ENCODE measurements at regions not wholly inside any gene's neighbourhood (a gene's known extent, or its start where the extent isn't known, plus 50 kb on each side); places are given as distances from the start of the nearest gene placed in this dataset.

DNA sequence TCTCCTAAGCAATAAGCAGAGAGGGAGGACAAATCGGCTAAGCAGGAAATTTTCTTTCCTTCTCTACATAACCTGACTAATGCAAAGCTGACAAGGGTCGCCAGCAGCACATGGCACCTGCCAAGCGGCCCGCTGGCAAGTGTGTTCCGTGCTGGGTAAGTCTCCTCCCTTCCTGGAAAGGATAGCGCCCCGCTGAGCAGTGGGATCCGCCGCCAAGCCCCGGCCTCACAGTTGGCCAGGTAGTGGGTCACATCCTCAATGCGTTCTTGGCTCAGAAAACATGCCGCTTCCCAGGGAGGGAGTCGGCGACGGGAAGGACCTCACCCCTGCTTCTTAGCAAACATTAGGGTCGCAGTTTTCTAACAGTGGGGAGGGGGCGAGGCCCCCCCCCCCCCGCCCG lies 488.9 kb upstream of the NUPR2 start:
- Histone ChIP-seq H3K4me1 (no peaks in the 10 kb centered on the region), H3K36me3 (no peaks in the 10 kb centered on the region), H3K27ac (no peak overlapping the region), H3K4me3 (no peak overlapping the region), H3K27me3 (no peaks in the 10 kb centered on the region), H3K9me3 (peaks cover 0 to 21% of the 10 kb centered on the region in 2 donors)
- DNase-seq = no peak
- WGBS, 2 donors (ENCODE audit: low coverage in 1 of 2) = 74% methylated on average over 19 of the region's 19 CpGs; no CpG with 5 or more reads in 1 of the 2 donors
- in situ Hi-C loops (cut with MboI; ENCODE audit: low pct_ligation_motif_present in 1 of 4, low pct_unique_long_range_greater_than_20kb in 1 of 4, low sequenced_read_pairs in 3 of 4) (no loop called here), intact Hi-C loops (cut with DNase I; ENCODE audit: low total_unique reads) (no loop called here)
- TF ChIP-seq POLR2A (IDR thresholded peaks at IDR 0.05) = no peak
- TF ChIP-seq, protein P1, sequence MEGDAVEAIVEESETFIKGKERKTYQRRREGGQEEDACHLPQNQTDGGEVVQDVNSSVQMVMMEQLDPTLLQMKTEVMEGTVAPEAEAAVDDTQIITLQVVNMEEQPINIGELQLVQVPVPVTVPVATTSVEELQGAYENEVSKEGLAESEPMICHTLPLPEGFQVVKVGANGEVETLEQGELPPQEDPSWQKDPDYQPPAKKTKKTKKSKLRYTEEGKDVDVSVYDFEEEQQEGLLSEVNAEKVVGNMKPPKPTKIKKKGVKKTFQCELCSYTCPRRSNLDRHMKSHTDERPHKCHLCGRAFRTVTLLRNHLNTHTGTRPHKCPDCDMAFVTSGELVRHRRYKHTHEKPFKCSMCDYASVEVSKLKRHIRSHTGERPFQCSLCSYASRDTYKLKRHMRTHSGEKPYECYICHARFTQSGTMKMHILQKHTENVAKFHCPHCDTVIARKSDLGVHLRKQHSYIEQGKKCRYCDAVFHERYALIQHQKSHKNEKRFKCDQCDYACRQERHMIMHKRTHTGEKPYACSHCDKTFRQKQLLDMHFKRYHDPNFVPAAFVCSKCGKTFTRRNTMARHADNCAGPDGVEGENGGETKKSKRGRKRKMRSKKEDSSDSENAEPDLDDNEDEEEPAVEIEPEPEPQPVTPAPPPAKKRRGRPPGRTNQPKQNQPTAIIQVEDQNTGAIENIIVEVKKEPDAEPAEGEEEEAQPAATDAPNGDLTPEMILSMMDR (IDR thresholded peaks at IDR 0.05) = no peak
- no peak for TF ChIP-seq POLR2AphosphoS5 (IDR thresholded peaks at IDR 0.05)
- TF ChIP-seq EP300 (IDR thresholded peaks at IDR 0.05; ENCODE audit: low read depth) = no peak

DNA sequence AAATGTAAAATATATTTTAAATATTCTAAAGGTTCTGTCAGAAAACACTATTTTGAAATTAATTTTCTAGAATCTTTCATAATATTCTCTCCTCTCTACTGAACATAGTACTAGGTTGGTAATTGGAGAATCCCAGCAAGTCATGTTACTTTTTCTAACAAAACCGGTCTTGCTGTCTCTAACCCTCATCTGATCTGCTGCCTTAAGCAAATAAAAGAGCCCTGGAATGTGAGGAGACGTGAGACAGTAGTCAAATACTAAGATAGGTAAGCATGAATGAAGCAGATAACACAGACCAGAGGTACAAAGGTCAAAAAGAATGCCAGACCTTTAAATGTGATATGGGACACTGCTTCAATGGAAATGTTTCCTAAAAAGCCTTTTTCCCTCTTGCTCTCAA lies 462.4 kb upstream of the NUPR2 start:
- no peaks in the 10 kb centered on the region for H3K27me3 ChIP-seq
- TF ChIP-seq POLR2AphosphoS5 (IDR thresholded peaks at IDR 0.05) (no peak), EP300 (IDR thresholded peaks at IDR 0.05; ENCODE audit: low read depth) (no peak), POLR2A (IDR thresholded peaks at IDR 0.05) (no peak)
- TF ChIP-seq, protein P1 (IDR thresholded peaks at IDR 0.05) = no peak
- DNase-seq = no peak
- 38 to 41% methylated on average over 2 of the region's 2 CpGs for WGBS, 2 donors (ENCODE audit: low coverage in 1 of 2)
- no peak overlapping the region for H3K4me3 ChIP-seq
- H3K9me3 ChIP-seq = peaks cover 3 to 12% of the 10 kb centered on the region in 2 donors
- no peaks in the 10 kb centered on the region for H3K36me3 ChIP-seq
- in situ Hi-C loops (cut with MboI; ENCODE audit: low pct_ligation_motif_present in 1 of 4, low pct_unique_long_range_greater_than_20kb in 1 of 4, low sequenced_read_pairs in 3 of 4) (loop anchor here in 2 of 4 donors (10.0 to 25.0 kb wide), 2 partner anchors 54 to 109 kb away; no protein-coding TSS in a partner anchor), intact Hi-C loops (cut with DNase I; ENCODE audit: low total_unique reads) (no loop called here)
- no peak overlapping the region for H3K27ac ChIP-seq
- no peaks in the 10 kb centered on the region for H3K4me1 ChIP-seq

DNA sequence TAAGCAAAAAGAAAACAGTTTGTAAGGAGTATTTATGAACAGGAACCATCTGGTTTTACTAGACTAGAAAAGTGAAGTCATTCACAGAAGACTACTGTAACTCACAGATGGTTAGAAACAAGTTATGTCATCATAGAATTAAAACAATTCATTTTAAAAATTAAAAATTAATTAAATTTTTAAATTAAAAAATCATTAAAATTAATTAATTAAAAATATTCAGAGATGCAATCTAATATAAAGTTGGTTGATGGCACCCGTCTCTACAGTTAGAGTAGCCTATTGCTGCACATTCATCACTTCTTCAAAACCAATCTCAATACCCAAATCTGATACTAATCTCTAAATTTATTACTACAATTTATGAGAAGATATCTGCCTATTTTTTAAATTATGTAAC lies 454.8 kb upstream of the NUPR2 start:
- H3K36me3 ChIP-seq = no peaks in the 10 kb centered on the region
- H3K27me3 ChIP-seq = no peaks in the 10 kb centered on the region
- WGBS, 2 donors (ENCODE audit: low coverage in 1 of 2) = 57 to 79% methylated on average over 1 of the region's 1 CpG
- H3K4me3 ChIP-seq = no peak overlapping the region
- H3K4me1 ChIP-seq = no peaks in the 10 kb centered on the region
- no peak overlapping the region for H3K27ac ChIP-seq
- H3K9me3 ChIP-seq = peaks cover 5 to 20% of the 10 kb centered on the region in 2 donors
- no peak for DNase-seq
- TF ChIP-seq, protein P1 (IDR thresholded peaks at IDR 0.05) = no peak
- no peak for TF ChIP-seq EP300 (IDR thresholded peaks at IDR 0.05; ENCODE audit: low read depth)
- in situ Hi-C loops (cut with MboI; ENCODE audit: low pct_ligation_motif_present in 1 of 4, low pct_unique_long_range_greater_than_20kb in 1 of 4, low sequenced_read_pairs in 3 of 4) (loop anchor here in 1 of 4 donors (10.0 kb wide), 1 partner anchor 46 kb away; no protein-coding TSS in a partner anchor), intact Hi-C loops (cut with DNase I; ENCODE audit: low total_unique reads) (no loop called here)

DNA sequence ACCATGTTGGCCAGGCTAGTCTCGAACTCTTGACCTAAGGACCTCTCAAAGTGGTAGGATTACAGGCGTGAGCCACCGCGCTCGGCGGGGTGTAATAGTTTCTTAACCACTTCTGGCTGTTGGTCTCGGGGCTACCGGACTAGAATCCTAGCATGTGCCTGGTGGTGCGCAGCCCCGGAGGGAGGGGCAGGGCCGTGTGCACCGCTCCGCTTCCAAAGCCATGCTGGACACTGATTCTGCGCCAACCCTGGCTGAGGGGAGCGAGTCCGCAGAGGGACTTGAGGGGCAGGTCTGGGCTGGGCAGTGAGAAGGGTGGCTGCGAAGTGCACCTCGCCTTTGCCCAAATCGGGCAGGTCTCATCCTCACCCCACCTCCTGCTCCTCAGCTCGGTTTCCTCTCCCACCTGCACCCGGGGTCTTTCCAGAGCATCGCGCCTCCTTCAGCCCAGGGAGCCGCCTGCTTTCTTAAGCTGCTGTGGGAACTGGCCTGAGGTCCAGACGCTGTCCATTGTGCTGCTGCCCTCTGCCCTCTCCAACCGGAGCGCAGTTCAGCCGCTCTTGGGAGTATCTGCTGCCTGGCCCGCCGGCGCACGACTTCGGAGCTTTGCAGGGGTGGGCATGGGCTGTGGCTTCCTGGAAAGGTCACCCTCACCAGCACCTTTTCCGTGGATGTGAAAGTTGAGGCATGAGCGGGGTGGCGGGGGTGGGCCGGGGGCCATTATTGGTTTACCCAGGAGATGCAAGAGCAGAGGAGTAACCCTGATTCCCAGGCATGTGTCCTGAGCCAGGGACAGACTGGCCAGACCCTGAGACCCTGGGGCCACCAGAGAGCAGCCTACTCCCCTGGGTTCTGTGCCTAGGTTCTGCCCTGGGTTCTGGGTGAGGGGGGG lies 422.6 kb upstream of the NUPR2 start:
- H3K36me3 ChIP-seq = no peaks in the 10 kb centered on the region
- no peaks in the 10 kb centered on the region for H3K4me1 ChIP-seq
- peaks cover 0 to 26% of the 10 kb centered on the region in 2 donors for H3K9me3 ChIP-seq
- WGBS, 2 donors (ENCODE audit: low coverage in 1 of 2) = 75% methylated on average over 36 of the region's 37 CpGs; no CpG with 5 or more reads in 1 of the 2 donors
- no peak overlapping the region for H3K27ac ChIP-seq
- H3K4me3 ChIP-seq = no peak overlapping the region
- in situ Hi-C loops (cut with MboI; ENCODE audit: low pct_ligation_motif_present in 1 of 4, low pct_unique_long_range_greater_than_20kb in 1 of 4, low sequenced_read_pairs in 3 of 4) (no loop called here), intact Hi-C loops (cut with DNase I; ENCODE audit: low total_unique reads) (no loop called here)
- DNase-seq = no peak
- TF ChIP-seq POLR2AphosphoS5 (IDR thresholded peaks at IDR 0.05) (no peak), EP300 (IDR thresholded peaks at IDR 0.05; ENCODE audit: low read depth) (no peak), POLR2A (IDR thresholded peaks at IDR 0.05) (no peak)
- TF ChIP-seq, protein P1 (IDR thresholded peaks at IDR 0.05) = no peak
- H3K27me3 ChIP-seq = no peaks in the 10 kb centered on the region
